NCI-H748 (cell line): ENCODE measurements at regions not wholly inside any gene's neighbourhood (a gene's known extent, or its start where the extent isn't known, plus 50 kb on each side); places are given as distances from the start of the nearest gene placed in this dataset.

ENCODE experiments used
- DNase-seq: peaks from one replicate; lab custom pipeline; 2025; ENCODE audit not compliant: unreplicated experiment; lab: John Stamatoyannopoulos, UW

DNA sequence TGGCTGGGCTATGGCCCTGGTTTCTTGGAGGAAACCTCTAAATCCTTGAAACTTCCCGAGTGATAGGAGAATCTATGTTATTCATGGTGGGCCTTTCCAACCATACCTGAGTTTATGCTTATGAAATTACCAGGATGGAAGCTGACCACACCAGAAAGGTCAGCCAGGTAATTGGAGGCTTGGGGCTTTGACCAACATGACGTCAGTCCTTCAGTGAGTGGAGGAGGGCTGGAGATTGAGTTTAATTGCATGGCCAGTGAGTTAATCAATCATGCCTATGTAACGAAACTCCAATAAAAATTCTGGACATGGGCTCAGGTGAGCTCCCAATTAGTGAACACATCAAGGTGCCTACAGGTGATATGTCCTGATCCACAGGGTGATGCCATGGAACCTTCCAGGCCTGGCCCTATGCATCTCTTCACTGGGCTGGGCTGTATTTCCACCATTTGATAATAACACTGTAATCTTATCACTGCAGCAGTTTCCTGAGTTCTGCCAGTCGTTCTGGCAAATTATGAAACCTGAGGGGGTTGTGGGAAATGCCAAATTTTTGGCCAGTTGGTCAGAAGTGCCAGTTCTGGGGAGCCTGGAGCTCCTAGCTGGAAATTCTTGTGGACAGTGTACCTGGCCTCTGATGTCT is 106.5 kb downstream of the CDH26 start:
- DNase-seq: no peak

DNA sequence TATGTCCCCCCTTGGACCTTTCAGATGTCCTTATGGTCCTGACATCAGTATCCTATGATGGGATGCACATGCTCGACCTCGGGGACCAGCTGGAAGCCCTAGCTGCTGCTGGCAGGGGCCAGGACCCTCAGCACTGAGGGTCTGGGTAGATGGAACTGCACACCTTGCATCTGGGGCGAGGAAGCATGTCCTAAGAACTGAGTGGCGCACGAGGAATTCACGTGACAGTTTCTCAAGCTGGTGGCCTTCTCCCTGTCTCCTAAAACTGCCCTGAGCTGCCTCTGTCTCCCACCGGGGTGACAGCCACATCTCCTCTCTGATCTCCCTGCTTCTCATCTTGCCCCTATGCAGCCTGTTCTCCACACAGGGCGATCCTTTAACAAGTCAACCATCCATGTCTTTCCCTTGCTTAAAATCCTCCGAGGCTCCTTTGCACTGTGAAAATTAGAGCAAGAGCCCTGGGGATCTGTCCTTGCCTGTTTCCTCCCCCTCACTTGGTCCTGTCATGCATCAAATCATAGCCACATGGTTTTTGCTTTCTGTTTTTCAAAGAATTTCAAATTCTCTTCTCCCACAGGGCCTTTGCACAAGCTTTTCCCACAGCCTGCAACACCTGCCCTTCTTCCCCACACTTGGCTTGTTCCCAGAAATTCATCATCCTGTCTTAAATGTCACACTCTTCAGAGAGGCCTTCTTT is 107.7 kb downstream of the CDH26 start:
- DNase-seq: no peak

DNA sequence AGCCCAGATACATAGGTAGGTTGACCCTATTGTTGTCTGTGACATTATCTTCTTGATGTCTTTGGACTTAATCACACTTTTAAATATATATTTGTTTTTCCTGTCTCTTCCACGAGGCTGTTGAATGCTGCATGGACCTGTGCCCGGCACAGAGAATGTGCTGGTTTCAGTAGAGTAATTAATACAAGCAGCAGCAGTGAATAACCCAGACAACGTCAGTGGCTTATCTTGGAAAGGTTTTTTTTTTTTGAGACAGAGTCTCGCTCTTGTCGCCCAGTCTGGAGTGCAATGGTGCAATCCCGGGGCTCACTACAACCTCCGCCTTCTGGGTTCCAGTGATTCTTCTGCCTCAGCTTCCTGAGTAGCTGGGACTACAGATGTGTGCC is 108.2 kb downstream of the CDH26 start:
- no peak for DNase-seq

DNA sequence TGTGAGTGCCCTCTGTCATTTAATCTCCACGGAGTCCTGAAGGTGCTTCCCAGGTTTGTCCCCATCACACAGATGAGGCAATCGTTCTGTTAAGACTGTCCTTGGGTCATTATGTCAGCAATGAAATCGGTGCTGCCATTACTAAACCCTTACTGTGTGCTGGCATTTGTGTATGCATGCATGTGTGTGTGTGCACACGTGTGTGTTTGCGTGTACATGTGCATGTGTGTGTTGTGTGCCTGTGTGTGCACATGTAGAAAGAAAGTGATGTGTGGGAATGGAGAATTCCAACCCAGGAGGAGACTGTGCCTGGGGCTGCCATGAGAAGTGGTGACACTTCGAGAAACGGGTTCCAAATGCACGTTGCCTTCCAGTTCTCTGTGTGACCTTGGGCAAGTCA is 110.3 kb downstream of the CDH26 start:
- no peak for DNase-seq

DNA sequence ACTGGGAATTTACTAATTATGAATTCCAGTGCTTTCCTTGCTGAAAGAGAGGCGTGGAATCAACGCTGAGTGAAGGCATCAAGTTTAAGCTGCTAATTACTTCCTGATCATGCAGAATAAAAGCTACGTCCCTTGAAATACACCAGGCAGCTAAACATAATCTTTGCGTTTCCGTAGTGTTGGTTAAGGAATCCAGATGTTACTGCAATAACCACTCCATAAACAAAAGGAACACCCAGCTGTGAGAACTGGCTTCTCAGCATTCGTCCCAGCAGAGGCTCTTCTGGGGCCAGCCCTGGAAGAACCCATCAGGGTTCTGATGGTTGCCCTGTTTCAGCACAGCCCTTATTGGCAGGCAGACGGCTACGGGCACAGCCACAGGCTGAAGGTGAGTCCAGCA is 111.4 kb downstream of the CDH26 start:
- DNase-seq: no peak

DNA sequence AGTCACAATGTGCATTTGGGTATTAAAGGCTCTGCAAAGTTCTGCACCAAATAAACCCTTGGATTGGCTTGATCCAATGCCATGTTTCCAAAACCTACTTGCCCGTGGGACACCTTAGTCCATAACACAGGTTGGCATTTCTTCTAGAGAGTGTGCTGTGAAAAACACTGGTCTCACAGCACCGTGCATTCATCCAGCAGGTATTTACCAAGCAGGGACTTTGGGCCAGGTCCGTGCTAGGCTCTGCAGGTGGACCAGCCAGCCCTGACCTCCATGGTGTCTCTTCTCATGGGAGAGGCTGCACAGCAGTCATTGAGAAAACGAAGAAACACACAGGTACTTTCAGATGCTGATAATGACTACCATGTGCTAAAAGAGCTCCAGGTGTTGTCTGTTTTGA is 112.6 kb downstream of the CDH26 start:
- no peak for DNase-seq

DNA sequence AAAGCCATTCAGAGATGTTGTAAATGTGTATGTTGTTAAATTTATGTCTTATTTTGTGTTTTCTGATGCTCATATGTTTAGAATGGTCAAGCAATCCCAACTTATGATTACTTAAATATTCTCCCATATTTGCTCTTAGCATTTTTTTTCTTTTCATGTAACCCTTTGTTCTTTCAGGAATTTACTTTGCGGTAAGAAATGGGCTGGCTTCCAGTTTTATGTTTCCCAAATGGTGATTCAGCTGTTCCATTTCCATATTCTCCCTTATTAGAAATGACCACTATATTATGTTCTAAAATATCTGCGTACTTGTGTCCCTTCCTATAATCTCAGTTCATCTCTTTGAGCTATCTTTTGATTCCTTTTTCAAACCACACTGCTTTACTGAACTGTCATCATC is 113.7 kb downstream of the CDH26 start:
- no peak for DNase-seq

DNA sequence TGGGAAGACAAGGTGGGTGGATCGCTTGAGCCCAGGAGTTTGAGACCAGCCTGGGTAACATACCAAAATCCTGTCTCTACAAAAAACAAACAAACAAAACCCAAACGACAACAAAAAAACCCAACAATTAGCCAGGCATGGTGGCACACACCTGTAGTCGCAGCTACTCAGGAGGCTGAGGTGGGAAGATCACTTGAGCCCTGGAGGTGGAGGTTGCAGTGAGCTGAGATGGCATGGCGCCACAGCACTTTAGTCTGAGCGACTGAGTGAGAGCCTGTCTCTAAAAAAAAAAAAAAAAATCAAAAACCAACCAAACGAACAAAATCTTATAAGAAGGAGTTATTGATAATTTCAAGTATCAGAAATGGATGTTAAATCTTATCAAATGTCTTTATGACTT is 114.9 kb downstream of the CDH26 start:
- DNase-seq: no peak

DNA sequence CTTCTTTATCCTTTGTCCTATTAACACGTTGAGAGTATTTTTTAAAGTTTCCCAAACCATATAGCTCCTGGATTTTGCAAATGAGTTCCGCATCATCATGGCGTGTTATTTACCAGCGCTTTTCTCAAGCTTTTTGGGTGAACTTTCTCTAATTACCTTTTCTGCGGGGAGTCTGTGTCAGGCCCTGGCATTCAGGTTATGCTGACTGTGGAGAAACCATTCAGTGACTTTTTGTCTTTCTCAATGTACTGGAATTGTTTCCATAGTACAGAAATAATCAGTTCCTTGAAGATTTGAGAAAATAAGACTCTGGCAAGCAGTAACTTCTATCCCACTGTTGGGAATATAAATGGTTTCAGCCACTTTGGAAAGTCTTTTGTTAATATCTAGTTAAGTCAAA is 115.3 kb downstream of the CDH26 start:
- DNase-seq: no peak

DNA sequence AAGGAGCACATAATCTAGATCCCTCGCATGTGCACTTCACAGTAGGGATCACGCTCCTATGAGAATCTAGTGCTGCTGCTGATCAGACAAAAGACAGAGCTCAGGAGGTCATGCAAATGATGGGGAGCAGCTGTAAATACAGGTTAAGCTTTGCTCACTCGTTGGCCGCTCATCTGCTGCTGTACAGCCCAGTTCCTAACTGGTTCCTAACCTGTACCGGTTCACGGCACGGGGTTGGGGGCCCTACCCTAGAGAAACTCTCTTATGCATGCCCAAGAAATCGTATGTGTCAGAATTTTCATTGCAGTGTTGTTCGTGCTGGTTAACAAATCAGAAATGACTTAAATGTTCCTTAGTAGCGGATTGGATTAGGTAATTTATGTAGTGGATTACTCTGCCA is 116.1 kb downstream of the CDH26 start:
- DNase-seq: no peak

DNA sequence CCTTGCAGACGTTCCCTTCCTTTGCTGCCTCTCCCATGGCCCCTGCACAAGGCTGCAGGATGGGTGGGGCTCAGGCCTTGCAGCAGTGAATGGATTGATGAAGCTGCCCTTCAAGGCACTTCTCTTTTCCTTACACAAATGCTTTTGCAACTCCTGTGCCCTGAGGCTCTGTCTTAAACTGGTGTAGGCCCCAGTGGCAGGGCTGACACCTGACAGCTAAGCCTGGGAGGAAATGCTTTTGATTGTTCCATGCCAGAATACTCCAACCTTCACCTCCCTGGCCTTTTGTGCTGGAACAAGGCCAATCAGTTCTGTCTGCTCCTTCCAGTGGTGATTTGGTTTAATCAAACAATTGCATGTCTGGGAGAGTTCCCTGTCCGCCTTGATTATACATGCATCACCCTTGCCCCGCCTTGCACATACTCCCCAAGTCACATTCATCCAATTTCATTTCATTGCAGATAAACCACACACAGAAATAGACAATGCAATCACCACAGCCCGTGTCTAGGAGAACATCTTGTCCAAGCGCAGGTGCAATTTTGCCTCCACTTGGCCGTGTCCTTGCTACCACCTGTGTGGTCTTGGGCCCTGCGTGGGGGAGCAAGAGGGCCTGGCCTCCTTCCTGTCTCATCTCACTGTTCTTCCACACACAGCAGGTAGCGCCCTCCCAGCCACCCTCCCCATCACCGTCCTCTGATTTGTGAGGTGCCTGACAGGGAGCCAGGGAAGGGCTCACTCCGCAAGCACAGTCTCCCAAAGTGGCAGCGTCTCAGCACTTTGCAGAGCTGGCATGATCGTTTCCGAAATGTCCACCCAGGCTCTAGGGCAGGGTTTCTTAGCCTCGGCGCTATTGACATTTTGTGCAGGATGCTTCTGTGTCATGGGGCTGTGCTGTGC is 120.4 kb downstream of the CDH26 start:
- DNase-seq: peak; percentile 2

DNA sequence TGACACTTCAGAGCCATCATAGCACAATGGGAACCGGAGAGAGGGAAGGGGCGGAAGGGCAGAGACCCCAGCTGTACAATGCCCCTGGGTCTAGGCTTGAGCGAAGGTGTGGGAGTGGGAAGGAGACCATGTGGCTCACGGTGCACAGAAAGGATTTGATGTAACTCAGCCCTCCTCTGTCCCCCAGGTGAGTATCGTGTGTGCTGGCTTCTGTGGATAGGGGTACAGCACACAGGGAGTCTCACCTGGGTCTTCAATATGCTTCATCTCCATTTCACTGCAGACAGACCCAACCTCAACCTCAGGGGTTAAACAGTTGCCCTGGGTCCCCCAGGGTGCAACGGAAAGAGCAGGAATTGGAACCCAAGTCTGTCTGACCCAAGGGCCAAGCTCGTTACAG is 122.2 kb downstream of the CDH26 start:
- no peak for DNase-seq

DNA sequence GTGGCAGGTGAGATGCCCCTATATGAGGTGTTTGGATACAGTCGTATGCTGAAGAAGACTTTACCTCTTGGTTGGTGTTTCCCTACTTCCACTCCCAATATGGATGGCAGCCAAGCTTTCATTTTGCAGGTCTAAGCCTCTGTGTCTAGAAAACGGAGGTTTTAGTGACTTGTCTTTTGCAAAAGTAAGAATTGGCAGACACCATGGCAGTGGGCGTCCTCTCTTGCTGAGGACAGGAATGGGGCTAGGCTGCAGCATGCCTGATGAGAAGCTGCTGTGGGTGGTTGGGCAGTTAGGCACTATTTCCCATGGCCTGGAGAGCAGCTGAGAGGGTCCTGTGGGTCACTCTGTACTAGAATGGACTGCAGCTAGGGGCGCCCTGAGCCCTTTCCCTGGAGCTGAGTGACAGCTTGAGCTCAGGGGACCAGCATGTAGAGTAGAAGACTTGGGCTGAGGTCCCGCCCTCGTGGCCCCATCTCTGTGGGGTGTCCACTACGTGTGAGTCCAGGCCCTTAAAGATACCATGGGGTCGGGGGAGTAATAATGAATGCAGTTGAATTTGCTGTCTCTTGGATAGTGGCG is 127.4 kb downstream of the CDH26 start:
- DNase-seq: no peak

DNA sequence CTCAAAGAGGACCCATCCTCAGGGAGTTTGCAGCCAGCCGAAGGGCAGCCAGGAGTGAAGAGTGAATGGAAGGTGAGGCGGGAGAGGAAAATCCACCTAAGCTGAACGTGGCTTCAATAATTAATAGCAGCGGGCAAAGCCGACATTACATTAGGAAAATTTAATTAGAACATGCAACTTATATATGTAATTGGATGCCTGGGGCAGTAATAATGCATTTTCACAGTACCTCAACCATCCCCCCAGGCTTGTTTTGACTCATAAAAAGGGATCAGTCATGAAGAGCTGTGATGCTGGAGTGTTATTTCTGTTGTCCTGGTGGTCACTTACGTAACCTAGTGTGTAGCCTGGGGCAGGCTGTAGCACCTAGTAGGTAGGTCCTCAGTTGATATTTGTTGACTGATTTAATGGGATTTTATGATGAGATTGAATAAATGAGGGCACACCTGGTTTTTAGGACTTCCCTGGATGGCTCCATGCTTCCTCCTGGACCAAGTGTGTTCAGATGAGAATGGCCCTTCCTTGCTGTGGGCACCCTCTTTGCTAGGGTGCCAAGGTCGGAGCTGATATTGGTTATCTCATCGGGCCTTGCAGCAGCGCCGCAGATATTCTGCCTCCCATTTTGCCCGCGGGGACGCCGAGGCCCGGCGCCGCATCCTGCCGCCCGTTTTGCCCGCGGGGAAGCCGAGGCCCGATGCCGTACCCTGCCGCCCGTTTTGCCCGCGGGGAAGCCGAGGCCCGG is 128.8 kb downstream of the CDH26 start:
- DNase-seq: peak; percentile 15

DNA sequence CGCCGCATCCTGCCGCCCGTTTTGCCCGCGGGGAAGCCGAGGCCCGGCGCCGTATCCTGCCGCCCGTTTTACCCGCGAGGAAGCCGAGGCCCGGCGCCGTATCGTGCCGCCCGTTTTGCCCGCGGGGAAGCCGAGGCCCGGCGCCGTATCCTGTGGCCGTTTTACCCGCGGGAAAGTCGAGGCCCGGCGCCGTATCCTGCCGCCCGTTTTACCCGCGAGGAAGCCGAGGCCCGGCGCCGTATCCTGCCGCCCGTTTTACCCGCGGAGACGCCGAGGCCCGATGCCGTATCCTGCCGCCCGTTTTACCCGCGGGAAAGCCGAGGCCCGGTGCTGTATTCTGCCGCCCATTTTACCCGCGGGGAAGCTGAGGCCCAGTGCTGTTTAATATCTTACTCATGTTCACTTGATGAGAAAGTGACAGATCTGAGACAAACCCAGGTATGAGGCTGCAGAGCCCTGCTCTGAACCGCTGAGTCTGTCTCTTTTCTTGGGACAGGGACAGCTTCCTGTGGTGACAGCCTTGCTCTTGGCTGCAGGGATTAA is 129.4 kb downstream of the CDH26 start:
- DNase-seq: peak; percentile 28

DNA sequence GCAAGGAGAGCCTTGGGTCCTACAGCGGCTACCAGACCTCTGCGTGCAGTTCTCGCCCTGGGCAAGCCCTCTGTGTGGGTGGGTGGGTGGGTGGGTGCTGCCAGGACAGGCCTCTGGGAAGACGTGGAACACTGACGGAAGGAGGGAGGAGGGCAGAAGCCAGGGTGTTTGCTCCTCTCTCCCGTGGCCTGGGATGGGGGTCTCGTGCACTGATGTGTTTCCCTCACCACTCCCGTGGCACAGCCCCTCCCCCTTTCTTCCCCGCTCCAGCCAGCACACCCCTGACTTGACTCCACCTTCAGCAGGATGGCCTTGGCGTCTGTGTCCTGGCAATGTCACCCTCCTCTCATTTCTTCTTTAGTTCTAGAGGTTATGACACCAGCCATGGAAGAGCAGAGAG is 130.0 kb downstream of the CDH26 start:
- no peak for DNase-seq

DNA sequence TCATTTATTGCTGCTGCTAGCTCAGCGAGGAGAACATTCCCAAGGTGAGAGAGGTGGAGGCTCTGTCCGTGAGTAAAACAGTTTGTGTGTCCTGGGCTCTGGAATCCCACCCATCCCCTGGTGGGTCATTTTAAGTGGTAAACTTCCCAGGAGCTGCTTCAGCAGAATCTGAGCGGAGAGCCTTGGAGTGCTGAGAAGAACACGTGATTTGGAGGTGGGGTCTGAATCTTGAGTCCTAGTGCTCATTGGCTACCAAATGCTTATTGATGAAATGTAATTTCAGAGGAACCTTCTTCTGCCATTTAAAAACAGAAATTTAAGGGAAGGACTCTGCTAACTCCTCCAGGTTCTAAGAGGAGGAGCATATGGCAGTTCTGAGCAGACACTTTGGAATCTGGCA is 132.4 kb downstream of the CDH26 start:
- no peak for DNase-seq

DNA sequence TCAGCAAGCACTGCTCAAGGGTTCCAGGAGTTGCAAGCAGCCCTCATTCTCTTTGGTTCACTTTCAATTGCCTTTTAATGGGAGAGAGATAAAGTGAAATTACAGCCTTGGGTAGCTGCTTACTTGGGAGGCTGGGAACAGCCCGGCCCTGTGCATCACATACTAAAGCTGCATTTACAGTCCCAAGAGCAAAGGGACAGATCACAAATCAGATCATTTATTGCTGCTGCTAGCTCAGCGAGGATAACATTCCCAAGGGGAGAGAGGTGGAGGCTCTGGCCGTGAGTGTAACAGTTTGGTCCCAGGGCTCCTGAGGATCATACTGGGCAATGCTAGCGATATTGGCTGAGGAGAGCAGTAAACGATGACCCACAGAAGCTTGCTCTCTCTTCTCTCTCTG is 133.1 kb downstream of the CDH26 start:
- no peak for DNase-seq

DNA sequence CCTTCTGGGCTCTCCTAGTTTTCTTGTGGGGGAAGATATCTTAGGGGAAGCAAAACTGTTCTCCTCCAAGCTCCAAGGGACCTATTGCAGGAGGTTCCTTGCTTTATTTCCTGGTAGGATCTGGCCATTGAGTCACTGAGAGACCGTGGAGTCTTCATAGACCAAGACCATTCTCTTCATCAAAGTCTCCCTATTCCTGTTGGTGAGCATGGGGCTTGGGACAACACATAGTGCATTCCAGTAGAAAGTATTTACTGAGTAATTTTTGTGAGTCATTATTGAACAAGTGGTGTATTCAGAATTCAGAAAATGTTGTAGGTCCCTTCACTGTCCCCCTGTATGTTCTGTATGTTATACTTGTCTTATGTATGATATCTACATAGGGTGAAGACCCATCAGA is 133.6 kb downstream of the CDH26 start:
- no peak for DNase-seq

DNA sequence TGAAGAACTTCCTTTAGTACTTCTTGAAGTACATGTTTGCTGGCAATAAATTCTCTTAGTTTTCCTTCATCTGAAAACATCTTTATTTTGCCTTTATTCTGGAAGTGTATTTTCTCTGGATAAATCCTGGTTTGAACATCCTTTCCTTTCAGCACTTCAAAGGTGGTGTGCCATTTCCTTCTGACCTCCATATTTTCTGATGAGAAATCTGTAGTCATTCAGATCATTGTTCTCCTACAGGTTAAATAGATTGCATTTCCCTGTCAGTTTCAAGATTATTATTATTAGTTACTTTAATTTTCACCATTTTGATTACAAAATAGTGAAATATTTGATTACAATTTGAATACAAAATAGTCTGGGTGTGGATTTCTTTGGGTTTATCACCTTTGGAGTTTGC is 134.5 kb downstream of the CDH26 start:
- no peak for DNase-seq

DNA sequence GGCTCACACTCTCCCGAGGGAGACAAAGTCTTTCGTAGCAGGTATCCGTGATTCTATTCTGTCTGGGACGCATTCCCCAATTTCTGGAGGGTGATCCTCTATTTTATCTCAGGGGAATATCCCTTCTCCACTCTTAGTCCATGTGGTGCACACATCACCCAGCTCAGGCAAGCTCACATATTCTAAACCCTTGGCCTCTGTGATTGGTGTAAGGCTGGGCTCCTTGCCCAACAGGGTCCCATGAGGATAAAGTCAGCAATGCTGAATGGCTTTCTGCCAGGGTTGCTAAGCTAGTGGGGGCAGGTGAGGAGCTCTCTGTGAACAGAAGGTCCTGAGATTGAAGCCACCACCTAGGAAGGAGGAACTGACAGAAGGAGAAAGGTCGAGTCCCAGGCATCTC is 137.2 kb downstream of the CDH26 start:
- no peak for DNase-seq
